Cardiac muscle cell (in vitro differentiated cells and primary cell): ENCODE measurements at regions not wholly inside any gene's neighbourhood (a gene's known extent, or its start where the extent isn't known, plus 50 kb on each side); places are given as distances from the start of the nearest gene placed in this dataset.

Source experiments
- DNase-seq, 2 donors: peaks; one replicate each; pipeline versions ENCODE4 v3.0.0 to v3.0.0-alpha.2; 2010 to 2017; ENCODE audit warnings: low read depth in 1 of 2, low spot score in 1 of 2
- H3K27ac ChIP-seq: fragments of 200-600 bp; sonication (generic); 2 replicates; pipeline ENCODE4 v1.5.1; 2016
- H3K27me3 ChIP-seq: fragments of 200-600 bp; sonication (generic); 2 replicates; pipeline ENCODE4 v1.6.0; 2016; ENCODE audit warnings: control low read depth
- H3K36me3 ChIP-seq: fragments of 200-600 bp; sonication (generic); 2 replicates; pipeline ENCODE4 v1.5.1; 2016; ENCODE audit warnings: control low read depth
- H3K4me1 ChIP-seq: fragments of 200-600 bp; sonication (generic); 2 replicates; pipeline ENCODE4 v1.8.1; 2017; ENCODE audit warnings: low read depth, mild to moderate bottlenecking, mixed run types
- H3K4me3 ChIP-seq: fragments of 200-600 bp; sonication (generic); 2 replicates; pipeline ENCODE4 v1.5.1; 2016; ENCODE audit warnings: mild to moderate bottlenecking
- H3K9me3 ChIP-seq: fragments of 200-600 bp; sonication (generic); 2 replicates; pipeline ENCODE4 v1.5.1; 2017; ENCODE audit warnings: low read depth, mild to moderate bottlenecking, control low read depth
- TF ChIP-seq, protein P1 (sequence below): IDR thresholded peaks from 2 replicates; pipeline ENCODE4 v1.5.1; 2012; ENCODE audit warnings: low read depth, mild to moderate bottlenecking, low read length

DNA sequence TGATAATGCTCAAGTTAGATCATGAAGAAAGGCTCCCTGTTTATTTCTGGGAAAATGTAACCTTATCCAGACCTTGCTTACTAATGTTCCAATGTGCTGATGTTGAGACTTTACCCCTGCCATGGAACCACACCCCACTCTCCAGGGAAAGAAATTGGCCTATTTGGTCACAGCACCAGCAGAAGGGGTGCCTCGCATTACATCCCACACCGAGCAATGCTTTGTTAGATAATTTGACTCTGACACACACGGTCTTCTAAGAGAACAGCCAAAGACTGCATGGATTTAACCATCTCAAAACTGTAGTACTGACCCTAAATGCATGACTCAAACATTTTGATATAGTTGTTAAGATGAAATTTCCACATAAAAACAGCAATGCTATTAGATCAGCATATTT lies 152.1 kb upstream of the CCDC150 start:
- H3K27me3 ChIP-seq: no peaks in the 10 kb centered on the region
- TF ChIP-seq, protein P1, sequence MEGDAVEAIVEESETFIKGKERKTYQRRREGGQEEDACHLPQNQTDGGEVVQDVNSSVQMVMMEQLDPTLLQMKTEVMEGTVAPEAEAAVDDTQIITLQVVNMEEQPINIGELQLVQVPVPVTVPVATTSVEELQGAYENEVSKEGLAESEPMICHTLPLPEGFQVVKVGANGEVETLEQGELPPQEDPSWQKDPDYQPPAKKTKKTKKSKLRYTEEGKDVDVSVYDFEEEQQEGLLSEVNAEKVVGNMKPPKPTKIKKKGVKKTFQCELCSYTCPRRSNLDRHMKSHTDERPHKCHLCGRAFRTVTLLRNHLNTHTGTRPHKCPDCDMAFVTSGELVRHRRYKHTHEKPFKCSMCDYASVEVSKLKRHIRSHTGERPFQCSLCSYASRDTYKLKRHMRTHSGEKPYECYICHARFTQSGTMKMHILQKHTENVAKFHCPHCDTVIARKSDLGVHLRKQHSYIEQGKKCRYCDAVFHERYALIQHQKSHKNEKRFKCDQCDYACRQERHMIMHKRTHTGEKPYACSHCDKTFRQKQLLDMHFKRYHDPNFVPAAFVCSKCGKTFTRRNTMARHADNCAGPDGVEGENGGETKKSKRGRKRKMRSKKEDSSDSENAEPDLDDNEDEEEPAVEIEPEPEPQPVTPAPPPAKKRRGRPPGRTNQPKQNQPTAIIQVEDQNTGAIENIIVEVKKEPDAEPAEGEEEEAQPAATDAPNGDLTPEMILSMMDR: no peak

DNA sequence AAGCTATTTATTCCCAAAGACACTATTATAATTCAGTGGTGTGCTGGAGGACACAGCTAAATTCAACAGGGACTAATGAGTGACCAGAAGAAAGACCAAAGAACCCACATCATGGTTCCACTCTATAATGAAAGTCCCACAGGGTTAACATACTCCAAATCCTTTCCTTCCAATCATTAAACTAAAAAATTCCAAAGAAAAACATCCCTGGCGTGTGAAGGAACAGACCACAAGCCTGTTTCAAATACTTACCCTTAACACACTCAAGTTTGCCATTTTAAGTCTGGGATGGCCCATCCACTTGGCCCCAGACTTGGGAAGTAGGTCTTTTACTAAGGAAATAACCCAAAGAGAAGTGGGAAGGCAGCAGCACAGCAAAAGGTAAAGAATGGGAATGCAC lies 150.1 kb upstream of the CCDC150 start:
- H3K4me1 ChIP-seq: no peaks in the 10 kb centered on the region
- H3K9me3 ChIP-seq: no peaks in the 10 kb centered on the region
- H3K27ac ChIP-seq: no peak overlapping the region
- H3K36me3 ChIP-seq: no peaks in the 10 kb centered on the region
- no peak for DNase-seq
- TF ChIP-seq, protein P1: no peak
- H3K4me3 ChIP-seq: no peak overlapping the region
- H3K27me3 ChIP-seq: no peaks in the 10 kb centered on the region

More for the DNA sequence above, 152.1 kb upstream of the CCDC150 start:
- no peak overlapping the region for H3K27ac ChIP-seq
- H3K4me3 ChIP-seq: no peak overlapping the region
- no peaks in the 10 kb centered on the region for H3K9me3 ChIP-seq
- H3K36me3 ChIP-seq: no peaks in the 10 kb centered on the region
- no peaks in the 10 kb centered on the region for H3K4me1 ChIP-seq
- no peak for DNase-seq

DNA sequence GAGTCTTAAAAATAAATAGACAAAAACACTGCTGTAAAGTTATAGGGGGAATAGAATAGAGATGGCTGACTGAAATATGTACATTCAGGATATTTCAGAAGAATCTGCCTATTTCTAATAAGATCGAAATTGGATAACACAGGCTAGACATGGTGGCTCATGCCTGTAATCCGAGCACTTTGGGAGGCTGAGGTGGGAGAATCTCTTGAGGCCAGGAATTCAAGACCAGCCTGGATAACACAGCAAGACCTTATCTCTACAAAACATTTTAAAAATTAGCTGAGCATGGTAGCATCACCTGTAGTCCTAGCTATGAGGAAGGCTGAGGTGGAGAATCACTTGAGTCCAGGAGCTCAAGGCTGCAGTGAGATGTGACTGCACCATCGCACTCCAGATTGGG lies 146.6 kb upstream of the CCDC150 start:
- TF ChIP-seq, protein P1: no peak
- Histone ChIP-seq H3K27ac (no peak overlapping the region), H3K36me3 (no peaks in the 10 kb centered on the region), H3K27me3 (no peaks in the 10 kb centered on the region), H3K4me3 (no peak overlapping the region), H3K9me3 (no peaks in the 10 kb centered on the region), H3K4me1 (no peaks in the 10 kb centered on the region)
- no peak for DNase-seq

DNA sequence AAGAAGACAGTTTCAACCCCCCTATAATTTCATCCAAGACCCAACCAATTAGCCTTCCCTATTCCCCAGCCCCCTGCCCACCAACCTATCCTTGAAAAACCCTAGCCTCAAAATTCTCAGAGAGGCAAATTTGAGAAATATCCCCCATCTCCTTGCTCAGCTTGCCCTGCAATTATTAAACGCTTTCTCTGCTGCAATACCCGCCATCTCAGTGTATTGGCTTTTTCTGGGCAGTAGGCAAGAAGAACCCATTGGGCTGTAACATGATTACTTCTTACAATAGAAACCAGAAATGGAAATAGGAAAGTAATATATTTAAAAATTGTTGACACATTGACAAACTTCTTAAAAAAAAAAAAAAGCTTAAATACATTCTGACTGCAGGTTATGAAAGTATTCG lies 140.6 kb upstream of the CCDC150 start:
- no peaks in the 10 kb centered on the region for H3K36me3 ChIP-seq
- no peaks in the 10 kb centered on the region for H3K27me3 ChIP-seq
- DNase-seq: no peak
- no peaks in the 10 kb centered on the region for H3K4me1 ChIP-seq
- TF ChIP-seq, protein P1: no peak
- H3K27ac ChIP-seq: no peak overlapping the region
- H3K9me3 ChIP-seq: no peaks in the 10 kb centered on the region
- no peak overlapping the region for H3K4me3 ChIP-seq

DNA sequence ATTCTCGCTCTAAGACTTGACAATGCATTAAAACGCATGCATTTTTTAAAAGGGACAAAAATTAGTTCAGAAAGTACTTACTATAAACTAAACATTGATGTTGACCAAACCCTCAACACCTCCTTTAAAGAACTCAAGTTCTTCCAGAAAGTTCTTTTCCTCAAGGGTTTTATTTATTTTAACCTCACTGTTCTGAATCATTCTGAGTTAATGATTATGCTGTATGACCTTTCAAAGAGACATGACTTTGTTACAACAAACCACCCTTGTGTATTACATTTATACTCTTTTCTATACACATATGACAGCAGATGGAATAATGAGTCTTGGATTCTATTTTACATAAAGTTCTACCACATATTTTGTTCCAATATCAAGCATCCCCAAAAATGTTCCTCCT lies 139.8 kb upstream of the CCDC150 start:
- DNase-seq: no peak
- TF ChIP-seq, protein P1: no peak

More for the DNA sequence above, 139.8 kb upstream of the CCDC150 start:
- H3K9me3 ChIP-seq: no peaks in the 10 kb centered on the region
- no peak overlapping the region for H3K4me3 ChIP-seq
- H3K36me3 ChIP-seq: no peaks in the 10 kb centered on the region
- H3K27ac ChIP-seq: no peak overlapping the region
- H3K27me3 ChIP-seq: no peaks in the 10 kb centered on the region
- H3K4me1 ChIP-seq: peaks cover under 1% of the 10 kb centered on the region
